Activated T-cell treated with anti-CD3 and anti-CD28 coated beads, Interleukin-2, amount 50 U/mL, for 72 hours (primary cell): ENCODE measurements at regions not wholly inside any gene's neighbourhood (a gene's known extent, or its start where the extent isn't known, plus 50 kb on each side); places are given as distances from the start of the nearest gene placed in this dataset.
"Not testable (repeated sequence)": the region's sequence is repeated elsewhere in the genome, so short reads cannot be mapped to it uniquely, and the experiment has no call there.

ENCODE experiments used
- ATAC-seq, 2 donors: fragments of 150-1000 bp; cut with Tn5 transposase; replicated peaks in 1 of 2; 2 replicates each; pipeline ENCODE4 v1.10.0; 2021; ENCODE audit warnings: moderate library complexity in 2 of 2, mild to moderate bottlenecking in 1 of 2
- DNase-seq, 2 donors: peaks; one replicate each; pipeline ENCODE4 v3.0.0; 2021 to 2022; ENCODE audit warnings: mixed read lengths in 1 of 2
- H3K27ac Mint-ChIP-seq: one replicate; pipeline ENCODE4 v1.8.0; 2022; ENCODE audit warnings: mild to moderate bottlenecking, moderate library complexity, mixed read lengths
- H3K27me3 Mint-ChIP-seq: one replicate; pipeline ENCODE4 v1.8.0; 2022; ENCODE audit warnings: low read depth, mixed read lengths
- H3K36me3 Mint-ChIP-seq, 2 donors: one replicate each; pipeline ENCODE4 v1.8.0; 2022; ENCODE audit warnings: mixed read lengths in 2 of 2, mild to moderate bottlenecking in 1 of 2; ENCODE audit not compliant: insufficient read depth in 2 of 2
- H3K4me1 Mint-ChIP-seq: one replicate; pipeline ENCODE4 v1.8.0; 2022; ENCODE audit warnings: low read depth, mixed read lengths
- H3K4me3 Mint-ChIP-seq, 2 donors: one replicate each; pipeline ENCODE4 v1.8.0; 2022; ENCODE audit warnings: mild to moderate bottlenecking in 2 of 2, mixed read lengths in 2 of 2, moderate library complexity in 2 of 2
- H3K9me3 Mint-ChIP-seq, 2 donors: one replicate each; pipeline ENCODE4 v1.8.0; 2022; ENCODE audit warnings: mixed read lengths in 2 of 2

- not testable (repeated sequence) for H3K4me3 Mint-ChIP-seq, H3K9me3 Mint-ChIP-seq, H3K27me3 Mint-ChIP-seq, H3K36me3 Mint-ChIP-seq, H3K27ac Mint-ChIP-seq, ATAC-seq, H3K4me1 Mint-ChIP-seq, DNase-seq
Measured at GRCh38 chr16:86233506-86233905, 276.8 kb upstream of the FOXF1 start.

GRCh38 chr16:86239381-86239780 is 270.9 kb upstream of the FOXF1 start:
- peaks cover 28% of the 10 kb centered on the region for H3K27me3 Mint-ChIP-seq

GRCh38 chr16:86240716-86241363 is 269.5 kb upstream of the FOXF1 start:
- DNase-seq, result no peak
- Mint-ChIP-seq H3K27ac (no peak overlapping the region), H3K27me3 (peaks cover 28% of the 10 kb centered on the region)

More at GRCh38 chr16:86239381-86239780, 270.9 kb upstream of the FOXF1 start:
- H3K9me3 Mint-ChIP-seq, result no peaks in the 10 kb centered on the region
- ATAC-seq, result no peak
- no peak overlapping the region for H3K4me3 Mint-ChIP-seq
- no peaks in the 10 kb centered on the region for H3K36me3 Mint-ChIP-seq
- no peak overlapping the region for H3K27ac Mint-ChIP-seq
- no peaks in the 10 kb centered on the region for H3K4me1 Mint-ChIP-seq
- no peak for DNase-seq

GRCh38 chr16:86241681-86242080 is 268.6 kb upstream of the FOXF1 start:
- no peaks in the 10 kb centered on the region for H3K4me1 Mint-ChIP-seq
- H3K4me3 Mint-ChIP-seq, result no peak overlapping the region
- H3K9me3 Mint-ChIP-seq, result no peaks in the 10 kb centered on the region
- no peaks in the 10 kb centered on the region for H3K36me3 Mint-ChIP-seq
- DNase-seq (no peak), ATAC-seq (no peak)
- H3K27ac Mint-ChIP-seq, result no peak overlapping the region
- H3K27me3 Mint-ChIP-seq, result peaks cover 28% of the 10 kb centered on the region

More at GRCh38 chr16:86240716-86241363, 269.5 kb upstream of the FOXF1 start:
- no peak overlapping the region for H3K4me3 Mint-ChIP-seq
- H3K36me3 Mint-ChIP-seq, result no peaks in the 10 kb centered on the region
- no peaks in the 10 kb centered on the region for H3K4me1 Mint-ChIP-seq
- no peak for ATAC-seq
- H3K9me3 Mint-ChIP-seq, result no peaks in the 10 kb centered on the region

- peaks cover 28% of the 10 kb centered on the region for H3K27me3 Mint-ChIP-seq
- no peak for ATAC-seq
- H3K27ac Mint-ChIP-seq, result no peak overlapping the region
- no peak for DNase-seq
- H3K9me3 Mint-ChIP-seq, result no peaks in the 10 kb centered on the region
- H3K4me3 Mint-ChIP-seq, result no peak overlapping the region
- H3K4me1 Mint-ChIP-seq, result no peaks in the 10 kb centered on the region
- no peaks in the 10 kb centered on the region for H3K36me3 Mint-ChIP-seq
Measured at GRCh38 chr16:86242244-86243122, 267.8 kb upstream of the FOXF1 start.

- H3K36me3 Mint-ChIP-seq, result no peaks in the 10 kb centered on the region
- DNase-seq (no peak), ATAC-seq (no peak)
- peaks cover 28% of the 10 kb centered on the region for H3K27me3 Mint-ChIP-seq
- H3K9me3 Mint-ChIP-seq, result no peaks in the 10 kb centered on the region
- no peaks in the 10 kb centered on the region for H3K4me1 Mint-ChIP-seq
- no peak overlapping the region for H3K27ac Mint-ChIP-seq
- no peak overlapping the region for H3K4me3 Mint-ChIP-seq
Measured at GRCh38 chr16:86243123-86243473, 267.2 kb upstream of the FOXF1 start.

- Mint-ChIP-seq H3K4me1 (no peaks in the 10 kb centered on the region), H3K27ac (no peak overlapping the region), H3K36me3 (no peaks in the 10 kb centered on the region), H3K9me3 (no peaks in the 10 kb centered on the region), H3K27me3 (peaks cover 28% of the 10 kb centered on the region), H3K4me3 (no peak overlapping the region)
- DNase-seq, result no peak
- no peak for ATAC-seq
Measured at GRCh38 chr16:86243571-86244154, 266.7 kb upstream of the FOXF1 start.

GRCh38 chr16:86244158-86244557 is 266.2 kb upstream of the FOXF1 start:
- Mint-ChIP-seq H3K36me3 (no peaks in the 10 kb centered on the region), H3K4me1 (no peaks in the 10 kb centered on the region), H3K9me3 (no peaks in the 10 kb centered on the region), H3K27me3 (peaks cover 28% of the 10 kb centered on the region), H3K27ac (no peak overlapping the region), H3K4me3 (no peak overlapping the region)
- no peak for ATAC-seq
- DNase-seq, result no peak

- Mint-ChIP-seq H3K9me3 (no peaks in the 10 kb centered on the region), H3K4me3 (no peak overlapping the region), H3K27me3 (peaks cover 28% of the 10 kb centered on the region), H3K4me1 (no peaks in the 10 kb centered on the region), H3K36me3 (no peaks in the 10 kb centered on the region), H3K27ac (no peak overlapping the region)
- ATAC-seq (no peak), DNase-seq (no peak)
Measured at GRCh38 chr16:86244936-86245335, 265.4 kb upstream of the FOXF1 start.

GRCh38 chr16:86245351-86245750 is 265.0 kb upstream of the FOXF1 start:
- no peak for ATAC-seq

GRCh38 chr16:86245895-86246294 is 264.4 kb upstream of the FOXF1 start:
- no peaks in the 10 kb centered on the region for H3K36me3 Mint-ChIP-seq
- no peak overlapping the region for H3K4me3 Mint-ChIP-seq
- no peak for ATAC-seq
- H3K27me3 Mint-ChIP-seq, result peaks cover 24% of the 10 kb centered on the region
- H3K27ac Mint-ChIP-seq, result no peak overlapping the region
- DNase-seq, result no peak
- no peaks in the 10 kb centered on the region for H3K9me3 Mint-ChIP-seq
- no peaks in the 10 kb centered on the region for H3K4me1 Mint-ChIP-seq

More at GRCh38 chr16:86245351-86245750, 265.0 kb upstream of the FOXF1 start:
- peaks cover 28% of the 10 kb centered on the region for H3K27me3 Mint-ChIP-seq
- DNase-seq, result no peak
- no peaks in the 10 kb centered on the region for H3K9me3 Mint-ChIP-seq
- H3K27ac Mint-ChIP-seq, result no peak overlapping the region
- no peaks in the 10 kb centered on the region for H3K36me3 Mint-ChIP-seq
- no peak overlapping the region for H3K4me3 Mint-ChIP-seq
- H3K4me1 Mint-ChIP-seq, result no peaks in the 10 kb centered on the region

- Mint-ChIP-seq H3K27me3 (no peaks in the 10 kb centered on the region), H3K4me1 (no peaks in the 10 kb centered on the region)
- ATAC-seq, result no peak
Measured at GRCh38 chr16:86248310-86248905, 261.9 kb upstream of the FOXF1 start.

GRCh38 chr16:86249631-86250030 is 260.7 kb upstream of the FOXF1 start:
- ATAC-seq, result no peak
- H3K4me3 Mint-ChIP-seq, result no peak overlapping the region
- no peak for DNase-seq
- no peaks in the 10 kb centered on the region for H3K9me3 Mint-ChIP-seq
- H3K27me3 Mint-ChIP-seq, result no peaks in the 10 kb centered on the region
- H3K27ac Mint-ChIP-seq, result no peak overlapping the region
- H3K4me1 Mint-ChIP-seq, result no peaks in the 10 kb centered on the region
- H3K36me3 Mint-ChIP-seq, result no peaks in the 10 kb centered on the region

More at GRCh38 chr16:86248310-86248905, 261.9 kb upstream of the FOXF1 start:
- Mint-ChIP-seq H3K36me3 (no peaks in the 10 kb centered on the region), H3K4me3 (no peak overlapping the region), H3K27ac (no peak overlapping the region), H3K9me3 (no peaks in the 10 kb centered on the region)
- DNase-seq, result no peak
